ENCODE measurements at regions not wholly inside any gene's neighbourhood (a gene's known extent, or its start where the extent isn't known, plus 50 kb on each side); places are given as distances from the start of the nearest gene placed in this dataset.

- ATAC-seq (no peak), DNase-seq (no peak)
- Mint-ChIP-seq H3K27me3 (peaks cover 9% of the 10 kb centered on the region), H3K4me1 (no peaks in the 10 kb centered on the region), H3K27ac (no peak overlapping the region), H3K4me3 (no peak overlapping the region), H3K36me3 (ENCODE audit: low read depth) (no peaks in the 10 kb centered on the region), H3K9me3 (no peaks in the 10 kb centered on the region)
Measured at GRCh38 chr6:113425977-113426660, 431.0 kb upstream of the MARCKS start.

GRCh38 chr6:113427617-113428016 lies 429.5 kb upstream of the MARCKS start:
- DNase-seq (no peak), ATAC-seq (no peak)
- Mint-ChIP-seq H3K36me3 (ENCODE audit: low read depth) (no peaks in the 10 kb centered on the region), H3K4me1 (no peaks in the 10 kb centered on the region), H3K27ac (no peak overlapping the region), H3K27me3 (peaks cover 9% of the 10 kb centered on the region), H3K4me3 (no peak overlapping the region), H3K9me3 (no peaks in the 10 kb centered on the region)

GRCh38 chr6:113428702-113429101 lies 428.4 kb upstream of the MARCKS start:
- no peaks in the 10 kb centered on the region for H3K4me1 Mint-ChIP-seq
- H3K27me3 Mint-ChIP-seq = peaks cover 11% of the 10 kb centered on the region
- DNase-seq (no peak), ATAC-seq (no peak)
- no peak overlapping the region for H3K4me3 Mint-ChIP-seq
- no peak overlapping the region for H3K27ac Mint-ChIP-seq
- H3K9me3 Mint-ChIP-seq = no peaks in the 10 kb centered on the region
- H3K36me3 Mint-ChIP-seq (ENCODE audit: low read depth) = no peaks in the 10 kb centered on the region

GRCh38 chr6:113432521-113433334 lies 424.4 kb upstream of the MARCKS start:
- no peaks in the 10 kb centered on the region for H3K36me3 Mint-ChIP-seq (ENCODE audit: low read depth)
- no peak for ATAC-seq
- no peaks in the 10 kb centered on the region for H3K4me1 Mint-ChIP-seq
- peaks cover 3% of the 10 kb centered on the region for H3K27me3 Mint-ChIP-seq
- no peaks in the 10 kb centered on the region for H3K9me3 Mint-ChIP-seq
- H3K4me3 Mint-ChIP-seq = no peak overlapping the region
- no peak overlapping the region for H3K27ac Mint-ChIP-seq
- DNase-seq = no peak

- Mint-ChIP-seq H3K27ac (no peak overlapping the region), H3K4me3 (no peak overlapping the region), H3K4me1 (no peaks in the 10 kb centered on the region), H3K9me3 (no peaks in the 10 kb centered on the region), H3K27me3 (peaks cover 2% of the 10 kb centered on the region), H3K36me3 (ENCODE audit: low read depth) (no peaks in the 10 kb centered on the region)
- ATAC-seq (no peak), DNase-seq (no peak)
Measured at GRCh38 chr6:113433335-113433991, 423.7 kb upstream of the MARCKS start.

- Mint-ChIP-seq H3K27ac (no peak overlapping the region), H3K9me3 (no peaks in the 10 kb centered on the region), H3K36me3 (ENCODE audit: low read depth) (no peaks in the 10 kb centered on the region), H3K4me3 (no peak overlapping the region), H3K4me1 (no peaks in the 10 kb centered on the region), H3K27me3 (peaks cover 3% of the 10 kb centered on the region)
- ATAC-seq (no peak), DNase-seq (no peak)
Measured at GRCh38 chr6:113434641-113435040, 422.5 kb upstream of the MARCKS start.

- DNase-seq (no peak), ATAC-seq (no peak)
- Mint-ChIP-seq H3K27me3 (peaks cover 3% of the 10 kb centered on the region), H3K36me3 (ENCODE audit: low read depth) (no peaks in the 10 kb centered on the region), H3K4me1 (no peaks in the 10 kb centered on the region), H3K9me3 (no peaks in the 10 kb centered on the region), H3K4me3 (no peak overlapping the region), H3K27ac (no peak overlapping the region)
Measured at GRCh38 chr6:113437566-113437965, 419.6 kb upstream of the MARCKS start.

GRCh38 chr6:113439866-113440265 lies 417.3 kb upstream of the MARCKS start:
- DNase-seq (no peak), ATAC-seq (no peak)
- H3K36me3 Mint-ChIP-seq (ENCODE audit: low read depth) = no peaks in the 10 kb centered on the region
- H3K9me3 Mint-ChIP-seq = no peaks in the 10 kb centered on the region
- peaks cover 1% of the 10 kb centered on the region for H3K27me3 Mint-ChIP-seq
- H3K4me3 Mint-ChIP-seq = no peak overlapping the region
- H3K27ac Mint-ChIP-seq = no peak overlapping the region
- no peaks in the 10 kb centered on the region for H3K4me1 Mint-ChIP-seq

GRCh38 chr6:113442040-113442439 lies 415.1 kb upstream of the MARCKS start:
- no peak for ATAC-seq
- H3K4me1 Mint-ChIP-seq = no peaks in the 10 kb centered on the region
- DNase-seq = no peak
- no peaks in the 10 kb centered on the region for H3K9me3 Mint-ChIP-seq
- H3K36me3 Mint-ChIP-seq (ENCODE audit: low read depth) = no peaks in the 10 kb centered on the region
- H3K4me3 Mint-ChIP-seq = no peak overlapping the region
- H3K27me3 Mint-ChIP-seq = peaks cover 1% of the 10 kb centered on the region
- no peak overlapping the region for H3K27ac Mint-ChIP-seq

GRCh38 chr6:113445201-113445600 lies 411.9 kb upstream of the MARCKS start:
- no peak overlapping the region for H3K4me3 Mint-ChIP-seq
- no peaks in the 10 kb centered on the region for H3K9me3 Mint-ChIP-seq
- H3K27me3 Mint-ChIP-seq = no peaks in the 10 kb centered on the region
- peaks cover 7% of the 10 kb centered on the region for H3K4me1 Mint-ChIP-seq
- H3K27ac Mint-ChIP-seq = no peak overlapping the region
- no peaks in the 10 kb centered on the region for H3K36me3 Mint-ChIP-seq (ENCODE audit: low read depth)
- DNase-seq = no peak
- ATAC-seq = no peak

GRCh38 chr6:113447088-113447831 lies 409.9 kb upstream of the MARCKS start:
- no peaks in the 10 kb centered on the region for H3K36me3 Mint-ChIP-seq (ENCODE audit: low read depth)
- H3K27ac Mint-ChIP-seq = no peak overlapping the region
- H3K27me3 Mint-ChIP-seq = no peaks in the 10 kb centered on the region
- DNase-seq (no peak), ATAC-seq (no peak)
- no peaks in the 10 kb centered on the region for H3K9me3 Mint-ChIP-seq
- H3K4me3 Mint-ChIP-seq = no peak overlapping the region
- H3K4me1 Mint-ChIP-seq = peaks cover 7% of the 10 kb centered on the region

GRCh38 chr6:113449051-113449450 lies 408.1 kb upstream of the MARCKS start:
- H3K36me3 Mint-ChIP-seq (ENCODE audit: low read depth) = no peaks in the 10 kb centered on the region
- peaks cover 7% of the 10 kb centered on the region for H3K4me1 Mint-ChIP-seq
- ATAC-seq = no peak
- DNase-seq = no peak
- no peak overlapping the region for H3K4me3 Mint-ChIP-seq
- H3K27me3 Mint-ChIP-seq = no peaks in the 10 kb centered on the region
- no peak overlapping the region for H3K27ac Mint-ChIP-seq
- no peaks in the 10 kb centered on the region for H3K9me3 Mint-ChIP-seq

GRCh38 chr6:113450061-113450465 lies 407.1 kb upstream of the MARCKS start:
- peaks cover 7% of the 10 kb centered on the region for H3K4me1 Mint-ChIP-seq
- ATAC-seq (no peak), DNase-seq (no peak)
- no peaks in the 10 kb centered on the region for H3K36me3 Mint-ChIP-seq (ENCODE audit: low read depth)
- no peak overlapping the region for H3K27ac Mint-ChIP-seq
- no peaks in the 10 kb centered on the region for H3K27me3 Mint-ChIP-seq
- no peaks in the 10 kb centered on the region for H3K9me3 Mint-ChIP-seq
- no peak overlapping the region for H3K4me3 Mint-ChIP-seq

- no peak for DNase-seq
- peaks cover 2% of the 10 kb centered on the region for H3K27me3 Mint-ChIP-seq
- H3K36me3 Mint-ChIP-seq (ENCODE audit: low read depth) = no peaks in the 10 kb centered on the region
- no peaks in the 10 kb centered on the region for H3K9me3 Mint-ChIP-seq
- no peak for ATAC-seq
- H3K27ac Mint-ChIP-seq = no peak overlapping the region
- H3K4me1 Mint-ChIP-seq = peaks cover 7% of the 10 kb centered on the region
- H3K4me3 Mint-ChIP-seq = no peak overlapping the region
Measured at GRCh38 chr6:113451049-113451448, 406.1 kb upstream of the MARCKS start.
